ENCODE measurements at regions not wholly inside any gene's neighbourhood (a gene's known extent, or its start where the extent isn't known, plus 50 kb on each side); places are given as distances from the start of the nearest gene placed in this dataset.

DNA sequence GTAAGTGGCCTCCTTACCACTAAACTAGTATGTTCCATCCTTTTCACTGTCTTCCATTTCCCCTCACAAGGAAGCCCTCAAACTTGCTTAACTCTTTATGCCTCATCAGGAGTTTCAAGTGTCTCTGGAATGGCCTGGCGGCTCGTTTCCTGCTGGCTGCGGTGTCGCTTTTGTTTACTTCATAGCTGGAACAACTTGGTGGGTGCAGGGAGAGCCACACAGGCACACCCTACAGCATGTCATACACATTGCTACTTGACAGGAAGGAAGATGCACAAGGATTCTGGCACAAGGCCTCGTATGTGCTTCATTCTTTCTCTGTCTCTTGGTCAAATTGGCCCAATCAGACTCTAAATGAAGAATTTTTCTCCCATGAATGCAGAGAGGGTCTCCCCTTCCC, 488.3 kb downstream of the FOXO1 start:
- no peak for DNase-seq

DNA sequence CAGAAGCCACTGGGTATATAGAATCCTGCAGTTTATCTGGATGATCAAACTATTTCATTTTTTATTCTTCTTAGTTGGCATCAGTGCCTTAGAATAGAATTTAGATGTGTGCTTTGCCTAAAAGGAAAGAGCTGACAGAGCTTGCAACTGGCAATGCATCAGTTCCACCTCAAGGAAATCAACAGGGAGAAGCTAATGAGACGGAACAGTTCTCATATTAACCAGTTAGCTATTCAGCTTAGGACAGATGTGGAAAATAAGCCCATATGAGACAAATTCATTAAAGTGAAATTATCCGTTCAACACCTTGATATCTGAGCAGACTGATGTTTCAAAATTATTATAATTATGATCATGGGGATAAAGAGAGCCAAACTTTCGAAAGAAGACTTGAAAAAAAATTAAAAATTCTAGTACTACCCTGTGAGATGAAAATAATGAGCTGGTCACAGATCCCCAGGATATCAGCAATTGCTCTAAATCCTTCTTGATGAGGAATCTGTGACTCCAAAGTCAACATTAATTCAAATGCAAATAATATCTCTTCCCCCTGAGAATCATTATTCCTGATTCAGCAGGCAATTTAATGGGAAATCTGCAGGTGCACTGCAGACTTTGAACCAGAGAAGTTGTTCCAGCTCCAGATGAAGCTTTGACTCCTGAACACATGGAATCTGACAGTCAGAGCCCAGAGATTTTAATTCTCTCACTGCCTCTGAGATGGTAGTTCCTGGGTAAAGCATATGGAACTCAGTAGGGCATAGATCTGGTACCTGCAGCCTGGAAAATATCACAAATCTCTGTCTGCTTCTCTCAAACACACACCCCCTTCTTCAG, 486.8 kb downstream of the FOXO1 start:
- DNase-seq, result no peak

DNA sequence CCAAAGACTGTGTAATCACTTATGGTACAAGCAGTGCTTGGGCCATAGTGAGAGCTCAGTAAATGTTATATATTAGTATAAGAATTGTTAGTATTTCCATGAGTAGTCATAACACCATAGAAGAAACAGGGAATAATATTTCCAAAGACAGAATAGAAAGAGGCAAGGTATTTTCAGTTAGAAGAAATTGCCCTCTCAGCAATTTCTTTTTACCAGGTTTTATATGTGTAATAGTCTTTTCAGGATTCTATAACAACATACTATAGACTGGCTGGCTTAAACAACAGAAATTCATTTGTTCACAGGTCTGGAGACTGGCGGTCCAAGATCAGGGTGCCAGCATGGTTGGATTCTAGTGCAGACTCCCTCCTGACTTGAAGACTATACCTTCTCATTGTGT, 485.7 kb downstream of the FOXO1 start:
- no peak for DNase-seq

DNA sequence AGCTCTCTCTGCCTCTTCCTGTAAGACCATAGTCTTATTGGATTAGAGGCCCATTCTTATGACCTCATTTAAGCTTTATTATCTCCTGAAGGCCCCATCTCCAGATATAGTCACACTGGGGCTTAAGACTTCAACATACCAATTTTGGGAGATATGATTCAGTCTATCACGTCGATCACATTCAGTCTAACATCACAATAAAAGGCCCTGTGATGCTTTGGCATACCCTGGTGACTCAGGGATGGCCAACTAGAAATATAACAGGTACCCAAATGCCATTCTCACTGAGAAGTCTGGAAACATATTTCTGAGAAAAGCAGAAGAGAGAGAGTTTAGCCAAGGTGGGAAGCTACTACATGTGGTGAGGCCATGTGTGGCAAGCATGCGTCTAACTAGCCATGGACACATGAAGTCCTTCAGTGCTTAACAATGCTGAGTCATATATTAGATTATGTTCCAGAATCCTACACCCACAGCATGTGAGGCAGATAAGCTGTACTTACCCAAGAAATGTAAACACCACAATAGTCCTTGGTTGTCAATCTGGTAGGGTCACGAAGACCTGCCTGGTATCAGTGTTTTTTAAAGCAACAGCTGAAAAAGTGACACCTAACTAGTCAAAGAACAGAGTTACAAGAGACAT, 485.1 kb downstream of the FOXO1 start:
- no peak for DNase-seq

DNA sequence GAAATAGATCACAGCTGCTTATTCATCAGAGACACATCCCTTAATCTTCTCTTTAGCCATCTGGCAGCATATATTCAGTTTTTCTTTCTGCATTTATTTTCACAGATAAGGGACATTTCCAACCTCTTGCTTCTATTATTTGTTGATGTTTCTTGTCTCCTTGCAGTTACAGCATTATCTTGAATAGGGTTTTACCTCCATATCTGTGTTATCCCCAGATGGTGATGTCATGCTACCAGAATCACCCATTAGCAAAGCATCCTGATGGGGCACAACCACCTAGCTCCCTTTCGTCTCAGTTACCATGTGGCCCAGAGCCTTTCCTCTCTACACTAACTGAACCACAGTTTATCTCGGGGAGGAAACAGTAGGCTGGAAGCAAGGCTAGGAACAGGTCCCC, 483.9 kb downstream of the FOXO1 start:
- DNase-seq, result no peak

DNA sequence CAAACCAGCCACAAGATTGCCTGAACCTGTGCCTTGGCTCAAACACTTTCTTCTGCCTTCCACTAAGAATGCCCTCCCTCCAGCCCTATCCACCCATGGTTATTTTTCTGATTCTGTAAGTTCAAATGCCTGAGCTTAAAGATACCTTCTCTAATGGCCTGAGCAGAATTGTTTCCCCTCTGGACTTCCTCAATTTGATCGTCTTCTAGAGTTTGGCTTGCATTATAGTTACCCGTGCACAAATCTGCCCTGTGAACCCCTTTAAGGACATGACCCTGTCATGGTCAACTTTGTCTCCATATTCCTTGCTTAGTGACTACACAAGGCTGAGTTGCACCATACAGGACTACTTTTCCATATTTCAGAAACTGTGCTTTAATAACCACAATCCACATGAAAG, 481.0 kb downstream of the FOXO1 start:
- DNase-seq, result no peak

DNA sequence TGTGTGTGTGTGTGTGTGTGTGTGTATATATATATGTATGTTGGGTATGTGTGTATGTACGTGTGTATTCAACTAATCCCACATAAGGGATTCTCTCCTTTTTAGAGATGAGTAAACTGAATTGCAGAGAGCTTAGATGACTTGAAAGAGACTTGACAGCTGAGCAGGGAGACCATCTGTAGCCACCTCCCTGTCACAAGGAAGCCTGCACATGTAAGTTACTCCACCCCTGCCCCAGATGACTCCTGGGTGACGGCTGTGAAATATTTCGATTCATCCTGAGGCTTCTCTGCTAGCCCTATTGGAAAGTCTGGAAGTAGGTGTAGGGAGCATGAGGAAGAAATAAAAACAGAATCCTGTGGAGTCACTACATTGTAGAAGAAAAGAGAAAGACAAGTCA, 480.4 kb downstream of the FOXO1 start:
- DNase-seq, result no peak

DNA sequence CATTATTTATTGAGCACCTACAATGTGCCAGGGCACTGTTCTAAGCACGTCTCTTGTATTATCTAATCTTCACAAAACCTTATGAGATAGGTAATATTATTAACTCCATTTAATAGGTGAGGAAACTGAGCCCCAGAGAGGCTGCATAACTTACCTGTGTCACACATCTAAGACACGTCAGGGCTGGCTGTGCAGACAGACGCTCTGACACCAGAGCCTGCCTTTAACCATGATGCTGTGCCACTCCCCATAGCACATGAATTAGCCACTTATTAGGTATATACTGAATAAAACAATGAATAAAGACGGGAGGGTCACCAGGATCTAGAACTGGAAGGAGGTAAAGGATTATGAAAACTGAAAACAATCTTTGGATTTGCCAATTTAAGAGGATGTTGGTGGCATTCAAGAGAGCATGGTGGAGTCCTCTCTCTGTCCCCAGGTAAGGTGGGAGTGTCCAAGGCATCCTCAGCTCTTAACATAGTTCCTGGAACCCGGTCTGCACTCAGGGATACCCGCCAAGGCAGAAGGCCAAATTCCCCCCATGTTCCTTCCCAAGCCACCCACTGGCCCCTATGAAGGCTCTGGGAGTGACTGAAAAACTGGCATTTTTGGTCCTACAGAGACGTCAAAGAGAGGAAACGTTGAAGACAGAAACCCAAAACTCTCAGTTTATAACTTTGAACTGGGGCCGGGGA, 479.7 kb downstream of the FOXO1 start:
- DNase-seq, result no peak

DNA sequence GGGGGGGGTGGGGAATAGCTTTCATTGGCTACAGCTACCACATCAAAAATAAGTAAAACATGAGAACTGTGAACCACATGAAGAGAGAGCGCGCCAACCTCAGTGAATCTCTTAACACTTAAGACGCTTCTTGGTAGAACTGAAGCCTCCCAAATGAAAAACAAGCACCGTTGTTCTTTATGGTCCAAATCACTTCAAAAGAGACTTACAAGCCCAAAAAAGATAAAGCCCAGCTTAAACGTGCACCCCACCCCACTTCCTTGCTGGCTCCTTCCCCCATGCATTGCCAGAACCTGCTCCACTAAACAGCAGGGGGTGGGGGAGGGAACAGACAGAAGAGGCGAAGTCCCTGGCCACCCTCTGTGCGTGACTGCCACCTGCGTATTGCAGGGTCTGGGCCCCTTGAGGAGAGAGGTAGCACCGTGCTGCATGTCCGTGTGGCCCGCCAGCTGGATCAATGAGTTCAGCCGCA, 479.1 kb downstream of the FOXO1 start:
- no peak for DNase-seq

DNA sequence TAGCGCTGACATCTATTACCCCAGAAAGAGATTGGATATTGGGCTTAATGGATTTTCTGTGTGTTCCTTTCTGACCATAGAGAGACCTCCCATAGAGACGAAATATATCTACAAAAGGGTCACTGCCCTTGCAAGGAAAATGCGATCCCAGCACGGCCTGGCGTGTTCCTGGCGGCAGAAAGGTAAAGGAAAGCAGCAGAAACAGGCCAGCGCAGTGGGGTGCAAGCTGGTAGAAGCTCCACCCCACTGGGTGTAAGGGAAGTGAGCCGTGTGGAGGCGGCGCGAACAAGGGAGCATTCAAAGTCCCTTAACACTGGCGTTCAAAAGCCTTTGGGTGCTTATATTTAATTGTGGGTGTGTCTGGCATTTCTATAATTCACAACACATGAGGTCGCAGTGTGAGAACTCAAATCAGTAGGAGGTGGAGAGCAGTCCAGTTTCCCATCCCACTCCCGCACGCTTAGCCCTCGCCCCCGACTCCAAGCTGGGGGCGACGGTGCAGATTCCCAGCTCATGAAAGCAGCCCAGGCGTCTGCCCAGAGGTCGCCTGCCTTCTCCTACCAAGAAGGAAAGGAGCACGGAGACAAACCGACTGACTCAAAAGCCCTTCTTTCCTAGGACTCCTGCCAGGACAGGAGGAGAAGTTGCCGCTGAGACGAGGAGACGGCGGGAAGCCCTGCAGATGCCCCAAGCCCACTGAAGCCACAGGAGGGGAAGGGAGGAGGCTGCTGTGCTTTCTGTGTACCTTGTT, 478.4 kb downstream of the FOXO1 start:
- DNase-seq, result no peak

DNA sequence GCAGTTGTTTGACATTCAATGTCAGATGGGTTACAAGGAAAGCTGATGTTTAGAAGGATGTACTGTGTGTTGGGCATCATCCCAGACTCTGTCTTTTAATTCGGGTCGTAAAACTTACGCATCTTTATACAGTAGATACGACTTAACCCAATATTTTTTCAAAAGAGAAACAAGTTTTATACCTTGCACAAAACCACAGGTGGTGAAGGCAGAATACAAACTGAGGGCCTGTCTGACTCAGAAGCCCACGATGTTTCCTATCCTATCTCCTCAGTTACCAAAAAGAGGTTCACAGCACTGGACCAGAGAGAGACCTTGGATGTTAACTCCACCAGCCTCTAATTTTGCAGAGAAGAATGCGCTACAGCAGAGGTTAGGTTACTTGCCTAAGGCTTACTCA, 477.0 kb downstream of the FOXO1 start:
- no peak for DNase-seq

DNA sequence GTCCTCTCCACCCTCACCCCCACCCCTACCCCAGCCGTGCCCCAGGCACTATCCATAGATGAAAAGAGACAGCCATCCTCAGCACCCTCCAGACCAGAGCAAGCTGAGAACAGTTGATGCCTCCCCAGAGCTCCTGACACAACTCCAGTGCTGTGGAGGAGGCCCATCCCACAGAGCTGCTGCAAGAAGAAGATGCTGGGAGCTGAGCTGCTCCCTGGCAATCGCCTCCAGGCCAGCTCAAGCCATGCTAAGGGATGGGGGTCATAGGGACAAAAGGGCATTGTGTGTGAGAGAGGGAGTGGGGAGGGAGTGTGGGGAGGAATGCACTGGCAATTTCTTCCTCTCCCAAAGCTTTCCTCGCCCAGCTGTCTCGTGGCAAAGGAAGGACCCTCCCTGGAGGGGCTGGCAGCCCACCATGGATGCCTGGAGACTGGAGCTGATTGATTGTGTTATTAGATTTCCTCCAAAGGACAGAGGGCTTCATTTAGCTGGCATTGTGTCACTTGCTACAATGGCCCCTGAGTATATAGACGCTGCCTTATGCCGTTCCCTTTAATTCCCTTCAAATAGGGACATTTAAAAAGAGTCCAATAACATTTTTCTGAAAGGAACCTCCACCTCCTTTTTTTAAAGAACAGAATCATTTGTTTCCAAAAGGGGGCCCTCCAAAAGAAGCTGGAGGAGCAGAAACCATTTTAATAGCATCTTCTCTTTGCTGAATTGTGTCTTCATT, 476.4 kb downstream of the FOXO1 start:
- DNase-seq, result no peak

DNA sequence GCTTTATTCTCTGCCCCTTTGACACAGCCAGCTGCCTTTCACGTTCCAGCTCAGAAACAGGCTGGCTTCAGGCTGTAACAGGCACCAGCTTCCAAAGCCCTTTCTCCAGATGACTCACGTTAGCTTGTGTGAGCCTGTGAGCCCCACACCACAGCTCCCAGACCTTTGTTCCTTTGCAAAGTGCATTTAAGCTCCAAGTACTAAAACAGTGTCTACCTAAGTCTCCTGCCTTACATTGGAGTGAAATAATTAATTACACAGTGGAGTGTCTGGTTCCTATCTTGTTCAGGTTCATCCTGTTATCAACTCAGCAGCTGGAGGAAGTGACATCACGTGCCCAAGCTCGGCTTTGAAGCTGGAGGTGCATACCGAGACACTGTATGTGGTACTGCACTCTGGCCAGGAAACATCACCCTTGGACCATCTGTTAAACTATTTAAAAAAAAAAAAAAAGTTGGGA, 475.8 kb downstream of the FOXO1 start:
- DNase-seq, result no peak

DNA sequence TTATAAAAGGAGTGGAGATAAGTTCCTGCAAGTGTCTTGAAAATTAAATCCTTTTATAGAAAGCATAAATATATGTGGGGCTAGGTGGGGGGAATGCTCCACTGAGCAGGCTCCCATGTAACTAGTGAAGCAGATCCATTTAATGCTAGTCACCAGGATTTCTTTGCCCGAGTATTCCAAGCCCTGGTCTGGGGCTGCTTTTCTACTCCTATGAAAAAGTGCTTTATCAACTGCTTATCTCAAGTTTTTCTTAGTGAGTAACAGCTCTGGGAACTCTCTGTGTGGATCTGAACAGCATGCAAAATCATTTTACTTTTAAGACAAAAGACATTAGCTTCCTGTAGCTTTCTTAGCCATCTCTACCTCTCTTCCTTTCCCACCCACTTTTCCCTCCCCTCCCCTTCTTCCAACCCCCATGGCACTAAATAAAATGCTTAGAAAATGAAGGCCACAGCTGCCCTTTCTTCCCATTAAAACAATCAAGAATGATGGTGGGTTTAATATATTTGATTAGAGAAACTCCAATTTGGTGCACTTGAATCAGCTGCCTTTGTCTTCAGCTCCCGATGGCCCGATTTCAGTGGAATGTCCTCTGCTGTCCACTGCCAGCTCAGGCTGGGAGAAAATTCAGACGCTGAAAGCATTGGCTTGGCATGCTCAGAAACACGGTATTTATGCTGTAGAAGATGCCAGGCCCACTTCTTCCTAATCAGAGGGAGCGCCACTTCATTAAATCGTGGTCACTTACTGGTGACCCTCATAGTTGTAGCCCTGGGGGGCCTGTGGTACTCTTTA, 475.1 kb downstream of the FOXO1 start:
- DNase-seq, result no peak

DNA sequence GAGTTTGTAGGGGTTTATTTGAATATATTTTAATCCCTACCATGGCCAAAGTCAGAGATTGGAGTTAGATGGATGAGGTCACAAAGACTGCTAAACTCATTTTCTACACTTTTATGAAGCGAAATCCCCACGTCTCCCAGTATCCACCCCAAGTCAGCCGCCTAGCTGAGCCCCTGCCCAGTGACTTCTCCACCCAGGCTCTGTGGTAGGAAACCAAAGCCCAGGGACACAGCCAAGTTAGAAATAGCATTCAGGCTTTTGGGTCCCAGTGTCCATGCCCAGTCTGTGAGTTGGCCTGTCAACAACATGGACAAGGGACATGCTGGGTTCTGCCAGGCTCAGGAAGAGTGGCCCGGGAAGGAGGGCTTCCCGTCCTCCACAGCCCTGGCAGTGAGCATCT, 474.0 kb downstream of the FOXO1 start:
- DNase-seq, result no peak

DNA sequence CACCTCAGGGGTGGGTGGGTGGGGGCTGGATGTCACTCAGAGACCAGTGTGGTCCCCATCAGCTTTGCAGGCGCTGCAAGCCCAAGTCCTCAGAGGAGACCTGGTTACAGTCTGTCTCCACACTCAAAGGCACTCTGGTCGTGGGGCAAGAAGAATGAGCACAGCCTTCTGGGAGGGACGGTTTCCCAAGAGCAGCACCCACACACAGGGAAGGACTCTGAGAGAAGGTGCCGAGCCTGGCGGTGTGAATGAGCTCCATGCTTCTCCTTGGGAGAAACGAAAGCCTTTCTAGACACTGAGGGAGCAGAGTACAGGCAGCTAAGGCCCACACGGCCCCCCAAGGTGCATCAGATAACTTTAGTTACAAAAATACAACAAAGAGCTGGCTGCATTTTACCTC, 473.6 kb downstream of the FOXO1 start:
- DNase-seq, result no peak

DNA sequence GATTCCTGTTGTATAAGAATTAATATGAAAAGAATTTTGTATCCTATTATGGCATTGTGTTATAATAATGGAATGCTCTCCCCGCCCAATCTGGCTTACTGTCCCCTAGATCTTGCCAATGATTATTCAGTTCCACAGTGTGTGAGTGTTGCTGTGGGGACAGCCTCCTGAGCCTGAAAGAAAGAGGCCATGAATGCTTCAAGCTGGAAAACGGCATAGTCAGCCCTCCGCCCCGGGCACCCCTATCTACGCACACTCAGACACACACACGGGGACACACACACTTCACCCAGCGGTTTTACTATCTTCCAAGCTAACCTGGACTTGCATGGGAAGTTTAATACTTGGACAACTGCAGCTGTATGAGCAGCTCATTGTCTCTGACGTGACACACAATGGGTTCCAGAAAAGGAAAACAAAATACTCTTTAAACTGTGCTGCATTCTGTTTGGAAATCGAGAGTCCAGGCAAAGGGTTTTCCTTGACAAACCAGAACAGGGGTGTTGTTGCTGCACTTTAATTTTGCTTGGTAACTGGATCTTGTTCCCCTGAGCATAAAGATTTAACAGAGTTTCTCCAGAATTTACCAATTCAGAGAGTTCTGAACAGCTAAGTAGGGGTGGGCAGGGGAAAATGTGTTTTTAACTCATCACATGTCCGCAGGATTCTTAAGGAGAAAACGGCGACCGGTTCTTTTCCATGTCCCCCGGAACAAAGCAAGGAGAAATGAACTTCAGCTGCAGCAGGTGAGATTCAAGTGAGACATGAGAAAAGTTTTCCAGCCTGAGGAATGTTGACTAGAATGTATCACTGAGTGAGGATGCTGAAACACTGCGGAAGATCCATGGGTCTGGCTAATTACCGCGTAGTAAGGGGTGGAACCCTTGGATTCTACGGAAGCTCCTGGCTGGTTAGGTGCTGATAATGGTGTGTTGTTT, 472.9 kb downstream of the FOXO1 start:
- no peak for DNase-seq

DNA sequence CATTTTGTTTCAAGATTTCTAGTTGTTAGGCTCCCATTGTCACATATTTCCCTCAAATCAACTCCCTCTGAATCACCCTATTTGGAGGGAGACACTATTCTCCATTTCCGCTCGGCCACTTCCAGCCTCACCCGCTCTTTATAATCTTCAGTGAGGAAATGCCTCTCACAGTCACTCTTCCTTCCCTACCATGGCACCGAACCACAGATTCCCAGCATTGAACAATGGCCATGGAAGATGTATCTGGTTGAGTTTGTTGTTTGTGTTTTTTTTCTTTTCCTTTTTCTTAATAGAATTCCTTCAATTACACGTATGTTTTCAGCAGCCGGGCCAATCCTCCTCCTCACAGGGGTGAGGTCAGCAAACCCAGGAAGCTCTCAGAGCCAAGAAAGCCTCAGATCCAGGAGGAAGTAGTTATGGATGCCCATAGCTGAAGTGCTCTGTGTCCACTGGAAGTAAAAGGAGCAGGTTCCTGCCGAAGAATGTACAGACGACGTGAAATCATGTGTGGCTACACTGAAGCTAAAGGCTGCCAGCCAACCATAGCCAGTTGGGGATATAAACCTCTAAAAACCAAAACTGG, 472.1 kb downstream of the FOXO1 start:
- DNase-seq, result no peak

DNA sequence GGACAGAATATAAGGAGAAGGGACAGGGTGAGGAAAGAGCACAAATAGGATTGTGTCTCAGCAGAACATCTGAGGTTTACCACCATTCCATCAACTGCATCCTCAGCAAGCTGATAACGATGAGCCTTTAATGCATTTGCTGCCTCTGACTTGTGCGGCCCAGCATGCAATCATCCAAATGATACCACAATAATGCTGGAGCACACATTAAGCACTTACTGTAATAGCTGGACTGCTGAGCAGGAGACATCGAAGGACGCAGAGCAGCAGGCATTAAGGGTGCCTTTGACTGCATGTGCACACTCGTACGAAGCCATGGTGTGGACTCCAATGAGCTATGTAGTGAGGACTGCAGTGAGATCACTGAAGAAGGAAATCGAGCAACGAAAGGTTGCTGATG, 469.4 kb downstream of the FOXO1 start:
- no peak for DNase-seq
